Spinal cord (tissue), 9 donors: ENCODE measurements at regions not wholly inside any gene's neighbourhood (a gene's known extent, or its start where the extent isn't known, plus 50 kb on each side); places are given as distances from the start of the nearest gene placed in this dataset.
"Not testable (repeated sequence)": the region's sequence is repeated elsewhere in the genome, so short reads cannot be mapped to it uniquely, and the experiment has no call there.

Experiments used
- DNase-seq, 6 donors: peaks; one replicate each; pipeline versions ENCODE4 v3.0.0 to v3.0.0-alpha.2; 2013 to 2015; ENCODE audit warnings: low spot score in 6 of 6, low read depth in 4 of 6
- H3K27ac ChIP-seq: one replicate; pipeline ENCODE4 v1.5.1; 2013; ENCODE audit warnings: low read depth, low read length, control low read depth
- H3K27me3 ChIP-seq: one replicate; pipeline ENCODE4 v1.6.1; 2013; ENCODE audit warnings: low read length; ENCODE audit not compliant: control insufficient read depth, insufficient read depth
- H3K36me3 ChIP-seq: one replicate; pipeline ENCODE4 v1.6.1; 2013; ENCODE audit warnings: low read length; ENCODE audit not compliant: control insufficient read depth, insufficient read depth
- H3K4me1 ChIP-seq: one replicate; pipeline ENCODE4 v1.6.1; 2013; ENCODE audit warnings: low read length; ENCODE audit not compliant: control insufficient read depth, insufficient read depth
- H3K4me3 ChIP-seq: one replicate; pipeline ENCODE4 v1.5.1; 2013; ENCODE audit warnings: low read depth, low read length, control low read depth
- H3K9me3 ChIP-seq: one replicate; pipeline ENCODE4 v1.6.1; 2013; ENCODE audit warnings: low read length; ENCODE audit not compliant: control insufficient read depth, insufficient read depth
- WGBS: methylation state at CpG from one replicate; pipeline ENCODE4 v1.1.5; 2013; ENCODE audit warnings: missing lambda C conversion rate; ENCODE audit not compliant: insufficient coverage; 5-methylcytosine and 5-hydroxymethylcytosine counted together
- donor health status: healthy.

GRCh38 chr6:82534876-82535275 lies 171.3 kb downstream of the TPBG start:
- H3K27ac ChIP-seq = no peak overlapping the region
- H3K4me3 ChIP-seq = no peak overlapping the region
- H3K4me1 ChIP-seq = no peaks in the 10 kb centered on the region
- no peaks in the 10 kb centered on the region for H3K36me3 ChIP-seq
- WGBS = no CpG with 5 or more reads among the region's 2 CpGs
- H3K9me3 ChIP-seq = no peaks in the 10 kb centered on the region
- DNase-seq = no peak
- no peaks in the 10 kb centered on the region for H3K27me3 ChIP-seq

- not testable (repeated sequence) for H3K36me3 ChIP-seq, H3K27me3 ChIP-seq, H3K27ac ChIP-seq, H3K4me3 ChIP-seq, H3K9me3 ChIP-seq, H3K4me1 ChIP-seq, DNase-seq
- WGBS = no CpG with 5 or more reads among the region's 2 CpGs
Observed at GRCh38 chr6:82549480-82549879, 185.9 kb downstream of the TPBG start.

GRCh38 chr6:82551311-82551710 lies 187.7 kb downstream of the TPBG start:
- not testable (repeated sequence) for H3K27me3 ChIP-seq, H3K36me3 ChIP-seq, H3K4me3 ChIP-seq, DNase-seq, H3K4me1 ChIP-seq, H3K9me3 ChIP-seq, H3K27ac ChIP-seq
- WGBS = 100% methylated on average over 1 of the region's 2 CpGs

GRCh38 chr6:82551831-82552230 lies 188.2 kb downstream of the TPBG start:
- DNase-seq = no peak
- 85% methylated on average over 4 of the region's 7 CpGs for WGBS
- H3K4me3 ChIP-seq = no peak overlapping the region
- no peaks in the 10 kb centered on the region for H3K27me3 ChIP-seq
- no peak overlapping the region for H3K27ac ChIP-seq
- H3K9me3 ChIP-seq = no peaks in the 10 kb centered on the region
- H3K4me1 ChIP-seq = no peaks in the 10 kb centered on the region
- H3K36me3 ChIP-seq = no peaks in the 10 kb centered on the region

- no peaks in the 10 kb centered on the region for H3K27me3 ChIP-seq
- no peaks in the 10 kb centered on the region for H3K36me3 ChIP-seq
- no peaks in the 10 kb centered on the region for H3K9me3 ChIP-seq
- DNase-seq = peak in 1 of 6 donors; percentile 14
- no peak overlapping the region for H3K4me3 ChIP-seq
- no peak overlapping the region for H3K27ac ChIP-seq
- WGBS = no CpG with 5 or more reads among the region's 2 CpGs
- no peaks in the 10 kb centered on the region for H3K4me1 ChIP-seq
Observed at GRCh38 chr6:82553863-82554531, 190.4 kb downstream of the TPBG start.

GRCh38 chr6:82554666-82555065 lies 191.0 kb downstream of the TPBG start:
- no peak overlapping the region for H3K27ac ChIP-seq
- no peaks in the 10 kb centered on the region for H3K36me3 ChIP-seq
- WGBS = 100% methylated on average over 1 of the region's 1 CpG
- no peaks in the 10 kb centered on the region for H3K4me1 ChIP-seq
- no peak for DNase-seq
- no peaks in the 10 kb centered on the region for H3K9me3 ChIP-seq
- H3K27me3 ChIP-seq = no peaks in the 10 kb centered on the region
- H3K4me3 ChIP-seq = no peak overlapping the region

GRCh38 chr6:82555801-82556200 lies 192.2 kb downstream of the TPBG start:
- no peaks in the 10 kb centered on the region for H3K36me3 ChIP-seq
- no peaks in the 10 kb centered on the region for H3K27me3 ChIP-seq
- no CpG with 5 or more reads among the region's 1 CpG for WGBS
- H3K27ac ChIP-seq = no peak overlapping the region
- DNase-seq = no peak
- H3K4me1 ChIP-seq = no peaks in the 10 kb centered on the region
- no peak overlapping the region for H3K4me3 ChIP-seq
- no peaks in the 10 kb centered on the region for H3K9me3 ChIP-seq

- H3K27me3 ChIP-seq, DNase-seq, H3K27ac ChIP-seq, H3K9me3 ChIP-seq, H3K36me3 ChIP-seq, H3K4me3 ChIP-seq, H3K4me1 ChIP-seq: not testable (repeated sequence)
- WGBS = 96% methylated on average over 12 of the region's 20 CpGs
Observed at GRCh38 chr6:82558531-82558930, 194.9 kb downstream of the TPBG start.

- Histone ChIP-seq H3K4me3 (no peak overlapping the region), H3K9me3 (no peaks in the 10 kb centered on the region), H3K27ac (no peak overlapping the region), H3K27me3 (no peaks in the 10 kb centered on the region), H3K36me3 (no peaks in the 10 kb centered on the region), H3K4me1 (no peaks in the 10 kb centered on the region)
- WGBS = no CpG with 5 or more reads among the region's 1 CpG
- no peak for DNase-seq
Observed at GRCh38 chr6:82567621-82568020, 204.0 kb downstream of the TPBG start.

GRCh38 chr6:82568290-82568993 lies 204.8 kb downstream of the TPBG start:
- H3K36me3 ChIP-seq = no peaks in the 10 kb centered on the region
- no peak overlapping the region for H3K27ac ChIP-seq
- no peaks in the 10 kb centered on the region for H3K4me1 ChIP-seq
- H3K27me3 ChIP-seq = no peaks in the 10 kb centered on the region
- H3K9me3 ChIP-seq = no peaks in the 10 kb centered on the region
- WGBS = 63% methylated on average over 4 of the region's 6 CpGs
- peak in 1 of 6 donors; percentile 37 for DNase-seq
- no peak overlapping the region for H3K4me3 ChIP-seq
